Mesothelial cell of epicardium (in vitro differentiated cells): ENCODE measurements at regions not wholly inside any gene's neighbourhood (a gene's known extent, or its start where the extent isn't known, plus 50 kb on each side); places are given as distances from the start of the nearest gene placed in this dataset.

Experiments used
- DNase-seq, 2 experiments: peaks; one replicate each; pipeline ENCODE4 v3.0.0; 2021; ENCODE audit warnings: low spot score in 2 of 2; ENCODE audit not compliant: unreplicated experiment in 2 of 2
- H3K27ac Mint-ChIP-seq: 2 replicates; pipeline ENCODE4 v1.8.0; 2021; ENCODE audit warnings: mixed read lengths
- H3K27me3 Mint-ChIP-seq: 2 replicates; pipeline ENCODE4 v1.8.0; 2021; ENCODE audit warnings: low read depth, mixed read lengths
- H3K36me3 Mint-ChIP-seq: 2 replicates; pipeline ENCODE4 v1.8.0; 2021; ENCODE audit warnings: mixed read lengths
- H3K4me1 Mint-ChIP-seq: 2 replicates; pipeline ENCODE4 v1.8.0; 2021; ENCODE audit warnings: mixed read lengths
- H3K4me3 Mint-ChIP-seq: 2 replicates; pipeline ENCODE4 v1.8.0; 2021; ENCODE audit warnings: mild to moderate bottlenecking, moderate library complexity, mixed read lengths
- H3K9me3 Mint-ChIP-seq: 2 replicates; pipeline ENCODE4 v1.8.0; 2021; ENCODE audit warnings: mixed read lengths
- TF ChIP-seq, protein P1 (sequence below): fragments of 200-600 bp; sonication (generic); IDR thresholded peaks from one replicate; pipeline ENCODE4 v1.5.0; 2021; ENCODE audit warnings: antibody characterized with exemption; ENCODE audit not compliant: unreplicated experiment

DNA sequence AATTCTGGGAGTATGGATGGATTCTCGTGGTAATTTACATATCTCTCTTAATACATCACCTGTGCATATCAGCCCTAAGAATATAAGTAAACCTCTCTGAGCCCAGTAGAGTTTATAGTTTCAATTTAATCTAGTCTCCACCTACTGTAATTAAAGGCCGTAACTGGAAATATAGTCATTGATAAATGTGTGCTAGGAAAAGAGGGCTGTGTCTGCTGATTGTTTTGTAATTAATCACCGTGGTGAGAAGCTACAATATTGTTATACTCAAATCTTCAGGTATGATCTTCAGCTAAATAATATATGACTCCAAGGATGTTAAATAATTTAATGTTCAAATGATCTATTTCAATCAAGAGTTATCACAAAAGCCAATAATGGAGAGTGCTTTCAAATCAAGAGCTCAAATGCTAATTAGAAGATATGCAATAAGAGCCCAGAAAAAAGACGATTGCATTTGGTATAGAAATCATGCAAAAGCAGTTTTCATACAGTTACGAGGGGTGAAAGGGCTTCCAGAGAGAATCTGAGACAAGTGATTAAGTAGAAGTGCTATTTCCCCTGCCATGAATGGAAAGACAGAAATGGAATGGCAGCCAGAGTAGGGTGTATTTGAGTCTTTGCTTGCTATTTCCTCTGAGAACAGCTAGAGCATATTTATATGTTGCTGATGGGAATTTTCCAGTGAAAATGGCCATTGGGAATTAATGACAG, 1134.3 kb downstream of the NCAM2 start:
- Mint-ChIP-seq H3K27me3 (no peaks in the 10 kb centered on the region), H3K4me3 (no peak overlapping the region), H3K9me3 (peaks cover 5% of the 10 kb centered on the region), H3K36me3 (no peaks in the 10 kb centered on the region), H3K27ac (no peak overlapping the region), H3K4me1 (peaks cover 8% of the 10 kb centered on the region)
- DNase-seq, result no peak
- TF ChIP-seq, protein P1, sequence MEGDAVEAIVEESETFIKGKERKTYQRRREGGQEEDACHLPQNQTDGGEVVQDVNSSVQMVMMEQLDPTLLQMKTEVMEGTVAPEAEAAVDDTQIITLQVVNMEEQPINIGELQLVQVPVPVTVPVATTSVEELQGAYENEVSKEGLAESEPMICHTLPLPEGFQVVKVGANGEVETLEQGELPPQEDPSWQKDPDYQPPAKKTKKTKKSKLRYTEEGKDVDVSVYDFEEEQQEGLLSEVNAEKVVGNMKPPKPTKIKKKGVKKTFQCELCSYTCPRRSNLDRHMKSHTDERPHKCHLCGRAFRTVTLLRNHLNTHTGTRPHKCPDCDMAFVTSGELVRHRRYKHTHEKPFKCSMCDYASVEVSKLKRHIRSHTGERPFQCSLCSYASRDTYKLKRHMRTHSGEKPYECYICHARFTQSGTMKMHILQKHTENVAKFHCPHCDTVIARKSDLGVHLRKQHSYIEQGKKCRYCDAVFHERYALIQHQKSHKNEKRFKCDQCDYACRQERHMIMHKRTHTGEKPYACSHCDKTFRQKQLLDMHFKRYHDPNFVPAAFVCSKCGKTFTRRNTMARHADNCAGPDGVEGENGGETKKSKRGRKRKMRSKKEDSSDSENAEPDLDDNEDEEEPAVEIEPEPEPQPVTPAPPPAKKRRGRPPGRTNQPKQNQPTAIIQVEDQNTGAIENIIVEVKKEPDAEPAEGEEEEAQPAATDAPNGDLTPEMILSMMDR, result no peak

DNA sequence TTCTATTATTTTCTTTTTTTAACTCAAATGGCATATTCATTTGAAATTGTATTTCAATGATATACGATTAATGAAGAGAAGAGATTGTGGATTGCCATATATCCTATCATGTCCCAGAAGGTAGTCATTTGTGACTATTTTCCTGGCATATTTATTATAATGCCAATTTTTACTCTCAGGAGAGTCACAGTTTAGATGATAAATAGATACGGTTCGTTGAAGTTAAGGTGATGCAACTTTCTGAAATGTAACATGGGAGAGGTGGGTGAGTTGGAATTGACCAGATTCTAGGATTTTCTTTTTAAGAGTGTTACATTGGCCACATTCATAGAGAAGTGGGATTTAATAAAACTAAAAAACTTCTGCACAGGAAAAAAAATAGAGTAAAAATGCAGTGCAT, 1138.5 kb downstream of the NCAM2 start:
- Mint-ChIP-seq H3K4me3 (no peak overlapping the region), H3K27me3 (no peaks in the 10 kb centered on the region), H3K36me3 (peaks cover 7% of the 10 kb centered on the region), H3K9me3 (peaks cover 18% of the 10 kb centered on the region), H3K4me1 (peaks cover 8% of the 10 kb centered on the region), H3K27ac (no peak overlapping the region)
- TF ChIP-seq, protein P1, result no peak
- no peak for DNase-seq

DNA sequence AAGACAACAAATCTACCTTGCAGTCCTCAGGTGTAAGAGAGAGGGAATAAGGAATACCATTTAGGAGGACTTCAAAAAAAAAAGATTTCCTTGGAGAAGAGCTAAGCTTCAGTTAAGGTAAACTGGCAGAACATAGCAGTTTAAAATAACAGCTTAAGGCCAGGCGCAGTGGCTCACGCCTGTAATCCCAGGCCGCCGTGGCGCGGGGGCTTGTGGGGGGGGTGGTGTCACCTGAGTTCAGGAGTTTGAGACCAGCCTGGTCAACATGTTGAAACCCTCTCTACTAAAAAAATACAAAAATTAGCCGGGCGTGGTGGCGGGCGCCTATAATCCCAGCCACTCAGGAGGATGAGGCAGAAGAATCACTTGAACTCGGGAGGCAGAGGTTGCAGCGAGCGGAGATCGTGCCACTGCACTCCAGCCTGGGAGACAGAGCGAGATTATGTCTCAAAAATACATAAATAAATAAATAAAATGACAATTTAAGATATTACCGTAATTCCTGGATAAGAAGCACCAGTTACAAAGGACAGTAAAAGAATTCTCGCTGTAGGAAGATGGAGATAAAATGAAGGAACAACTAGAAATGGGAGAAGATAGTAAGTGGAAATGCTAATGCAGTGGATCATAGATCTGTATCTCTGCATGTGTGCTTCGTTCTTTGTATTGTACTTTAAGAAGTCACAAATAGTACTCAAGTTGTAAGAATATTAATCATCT, 1140.2 kb downstream of the NCAM2 start:
- no peak for DNase-seq
- Mint-ChIP-seq H3K9me3 (peaks cover 18% of the 10 kb centered on the region), H3K36me3 (peaks cover 7% of the 10 kb centered on the region), H3K4me1 (peaks cover 8% of the 10 kb centered on the region), H3K27ac (no peak overlapping the region), H3K27me3 (no peaks in the 10 kb centered on the region), H3K4me3 (no peak overlapping the region)
- TF ChIP-seq, protein P1, result no peak

GRCh38 chr21:22145545-22145944, 1147.3 kb downstream of the NCAM2 start:
- peaks cover 4% of the 10 kb centered on the region for H3K36me3 Mint-ChIP-seq
- TF ChIP-seq, protein P1, result no peak
- no peaks in the 10 kb centered on the region for H3K4me1 Mint-ChIP-seq
- DNase-seq, result no peak
- no peak overlapping the region for H3K4me3 Mint-ChIP-seq
- H3K9me3 Mint-ChIP-seq, result peaks cover 20% of the 10 kb centered on the region
- H3K27ac Mint-ChIP-seq, result no peak overlapping the region
- H3K27me3 Mint-ChIP-seq, result no peaks in the 10 kb centered on the region

- no peaks in the 10 kb centered on the region for H3K27me3 Mint-ChIP-seq
- H3K9me3 Mint-ChIP-seq, result no peaks in the 10 kb centered on the region
- TF ChIP-seq, protein P1, result no peak
- H3K4me1 Mint-ChIP-seq, result no peaks in the 10 kb centered on the region
- no peak for DNase-seq
- H3K4me3 Mint-ChIP-seq, result no peak overlapping the region
- no peak overlapping the region for H3K27ac Mint-ChIP-seq
- no peaks in the 10 kb centered on the region for H3K36me3 Mint-ChIP-seq
Observed at GRCh38 chr21:22154579-22155274, 1156.5 kb downstream of the NCAM2 start.
